Activated CD4-positive, alpha-beta T cell treated with anti-CD3 and anti-CD28 coated beads for 4 hours (primary cell): ENCODE measurements at regions not wholly inside any gene's neighbourhood (a gene's known extent, or its start where the extent isn't known, plus 50 kb on each side); places are given as distances from the start of the nearest gene placed in this dataset.

Experiments
- DNase-seq, 2 donors: peaks; one replicate each; pipeline ENCODE4 v3.0.0-alpha.2; 2020

DNA sequence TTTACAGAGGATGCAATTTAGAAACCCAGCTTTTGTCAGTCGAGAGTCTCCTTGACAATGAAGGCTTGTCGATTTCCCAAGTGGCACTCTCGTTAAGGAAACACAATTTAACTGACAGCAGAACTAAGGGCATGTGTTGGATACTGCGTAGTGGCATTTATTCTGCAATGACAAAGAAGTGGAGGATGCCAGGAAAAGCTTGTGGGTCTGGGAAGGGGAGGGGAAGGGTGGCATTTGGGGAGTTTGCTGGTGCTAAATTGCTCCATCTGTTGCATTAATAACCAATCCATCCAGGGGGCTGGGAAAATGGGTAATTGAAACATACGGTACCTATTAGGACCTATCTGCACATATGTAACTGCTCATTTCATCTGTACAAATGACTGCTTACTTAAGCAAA is 190.6 kb downstream of the NSG2 start:
- no peak for DNase-seq

DNA sequence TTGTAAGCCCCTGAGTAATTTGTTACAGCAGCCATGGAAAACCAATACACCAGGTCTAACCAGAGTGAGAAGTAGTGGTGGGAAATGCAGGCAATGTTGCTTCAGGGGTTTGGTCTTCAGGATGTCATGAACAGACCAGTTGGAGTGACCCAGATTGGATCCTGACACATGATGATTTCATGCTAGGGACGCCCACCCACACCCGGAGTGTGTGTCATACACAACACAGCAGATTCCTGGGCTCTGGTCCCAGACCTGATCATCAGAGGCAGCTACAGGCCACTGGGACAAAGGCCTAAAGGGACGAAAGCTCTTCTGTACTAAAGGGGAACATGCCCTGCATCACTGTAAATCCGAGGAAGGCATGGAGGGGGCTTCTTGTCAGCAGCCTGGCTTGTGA is 194.2 kb downstream of the NSG2 start:
- no peak for DNase-seq

DNA sequence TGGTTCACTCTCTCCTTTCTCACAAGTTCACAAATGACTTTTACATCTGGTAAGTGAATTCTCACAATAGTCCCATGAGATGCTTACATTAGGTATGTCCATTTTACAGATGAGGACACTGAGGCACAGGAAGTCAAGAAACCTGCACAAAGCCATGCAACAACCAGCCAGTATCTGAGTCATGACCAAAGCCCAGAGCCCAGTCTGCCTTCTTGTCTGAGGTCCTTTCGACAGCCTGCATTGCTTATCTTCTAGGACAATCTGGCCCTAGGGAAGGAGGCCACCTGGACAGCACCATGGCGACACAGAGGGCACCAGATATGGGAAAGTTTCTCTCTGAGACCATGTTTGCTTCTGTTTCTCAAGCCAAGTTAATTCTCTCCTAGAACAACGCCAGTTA is 197.1 kb downstream of the NSG2 start:
- no peak for DNase-seq

DNA sequence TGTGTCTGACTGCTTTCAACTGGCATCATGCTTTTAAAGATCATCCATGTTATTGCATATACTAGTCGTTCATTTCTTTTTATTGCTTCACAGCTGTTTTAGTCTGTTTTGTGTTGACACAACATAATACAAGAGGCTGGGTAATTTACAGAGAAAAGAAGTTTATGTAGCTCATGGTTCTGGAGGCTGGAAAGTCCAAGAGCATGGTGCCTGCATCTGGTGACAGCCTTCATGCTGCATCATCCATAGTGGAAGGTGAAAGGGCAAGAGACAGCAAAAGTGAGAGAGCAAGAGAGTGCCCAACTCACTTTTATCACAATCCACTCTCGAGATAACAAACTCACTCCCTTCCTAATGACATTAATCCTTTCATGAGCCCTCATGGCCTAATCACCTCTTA is 198.4 kb downstream of the NSG2 start:
- DNase-seq = no peak

DNA sequence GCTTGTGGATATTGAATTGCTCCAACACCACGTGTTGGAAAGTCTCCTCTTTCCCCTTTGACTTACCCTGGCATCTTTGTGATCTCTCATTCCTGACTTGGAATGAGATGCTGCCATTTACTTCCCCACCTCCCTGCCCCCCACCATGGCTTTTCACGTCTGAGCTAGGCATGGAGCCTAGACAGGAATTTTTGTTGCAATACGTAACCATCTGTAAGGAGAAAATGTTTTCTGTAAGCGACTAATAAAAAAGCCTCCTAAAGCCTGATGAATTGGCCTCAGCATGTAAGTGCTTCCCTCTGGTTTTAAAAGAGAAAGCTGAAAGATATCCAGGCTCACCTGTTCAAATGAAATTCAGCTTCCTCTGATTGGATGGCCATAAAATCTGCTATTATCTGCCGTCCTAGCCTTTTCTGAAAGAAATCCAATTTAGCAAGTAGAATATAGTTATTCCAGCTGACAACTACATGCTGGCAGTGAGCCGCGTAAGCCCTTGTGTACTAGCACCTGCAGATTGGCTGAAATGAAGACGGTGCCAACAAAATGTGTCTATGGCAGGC is 200.1 kb downstream of the NSG2 start:
- no peak for DNase-seq

DNA sequence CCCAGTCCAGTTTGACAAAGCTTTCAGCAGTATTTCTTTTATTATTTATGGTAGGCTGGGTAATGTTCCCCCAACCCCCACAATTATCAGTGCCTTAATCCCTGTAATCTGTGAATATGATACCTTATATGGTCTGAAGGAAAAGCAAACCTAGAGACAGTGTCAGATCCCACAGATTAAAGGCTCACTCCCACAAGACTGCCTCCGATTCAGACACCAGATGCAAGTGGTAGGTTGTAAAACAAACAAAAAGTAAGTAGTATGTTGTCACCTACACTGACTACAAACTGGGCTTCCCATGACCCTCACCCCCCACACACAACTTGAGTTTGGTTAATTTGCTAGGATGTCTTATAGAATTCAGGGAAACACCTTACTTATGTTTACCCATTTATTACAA is 201.2 kb downstream of the NSG2 start:
- no peak for DNase-seq

DNA sequence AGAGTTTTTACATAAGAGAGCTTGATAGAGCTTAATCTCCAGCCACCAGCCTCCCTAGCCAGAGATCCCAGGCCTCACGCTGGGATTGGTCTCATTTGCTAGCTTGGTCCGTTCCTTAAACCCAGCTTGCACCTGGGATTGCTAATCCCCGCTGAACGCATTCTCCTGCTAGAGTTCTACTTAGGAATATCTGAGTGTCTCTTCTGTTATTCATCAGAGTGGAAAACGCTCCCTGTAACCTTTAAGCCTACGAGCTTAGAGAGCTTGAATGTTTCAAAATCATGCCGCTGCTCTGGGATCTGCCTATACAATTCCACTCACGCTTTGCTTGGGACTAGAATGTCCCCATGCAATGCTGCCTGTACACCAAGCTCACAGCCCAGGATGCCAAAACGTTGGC is 201.8 kb downstream of the NSG2 start:
- no peak for DNase-seq

DNA sequence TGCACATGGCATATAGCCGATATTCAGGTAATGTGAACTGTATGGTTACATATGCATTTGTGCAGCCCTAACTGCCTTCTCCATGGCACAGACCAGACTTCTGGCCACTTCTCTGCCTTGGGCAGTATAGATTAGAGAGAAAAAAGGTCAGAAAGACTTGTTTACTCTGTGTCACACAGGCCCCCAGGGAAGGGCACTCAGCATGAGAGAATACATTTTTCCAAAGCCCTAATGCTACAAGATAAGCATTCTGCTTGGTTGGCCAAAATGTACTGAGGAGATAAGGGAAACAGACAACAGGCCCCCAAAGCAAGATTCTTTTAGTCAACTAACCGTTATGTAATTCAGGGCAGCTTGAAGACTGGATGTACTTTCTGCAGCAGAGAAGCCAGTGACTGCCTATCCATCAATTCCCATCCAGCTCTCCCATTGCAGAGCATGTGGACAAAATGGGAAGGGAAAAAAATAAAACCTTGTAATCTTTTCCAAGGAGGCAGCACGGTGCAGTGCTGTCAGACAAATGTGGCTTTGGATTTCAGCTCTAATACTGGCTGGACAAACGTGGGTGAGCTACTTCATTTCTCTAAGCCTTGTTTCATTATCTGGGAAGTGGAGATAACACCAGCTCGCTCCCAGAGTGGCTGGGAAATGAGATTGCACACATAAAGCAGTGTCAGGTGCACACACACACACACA is 205.9 kb downstream of the NSG2 start:
- DNase-seq = no peak

DNA sequence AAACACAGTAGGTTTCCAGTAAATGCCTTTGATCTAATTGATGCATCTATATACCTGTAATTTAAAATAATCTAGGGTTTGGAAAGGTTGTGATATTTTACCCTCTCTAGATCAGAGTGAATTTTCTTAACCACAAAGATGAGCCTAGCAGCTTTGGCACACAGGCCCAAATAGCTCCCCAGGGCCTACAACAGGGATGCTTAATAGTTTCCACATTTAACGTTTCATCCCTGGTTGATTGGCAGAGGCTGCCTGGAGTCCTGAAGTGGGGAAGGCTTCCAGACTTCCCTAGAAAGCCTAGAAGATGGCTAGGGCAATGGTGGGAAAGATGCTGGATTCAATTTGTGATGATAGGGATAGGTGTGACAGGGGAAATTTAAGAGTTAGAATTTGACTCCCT is 206.6 kb downstream of the NSG2 start:
- no peak for DNase-seq

DNA sequence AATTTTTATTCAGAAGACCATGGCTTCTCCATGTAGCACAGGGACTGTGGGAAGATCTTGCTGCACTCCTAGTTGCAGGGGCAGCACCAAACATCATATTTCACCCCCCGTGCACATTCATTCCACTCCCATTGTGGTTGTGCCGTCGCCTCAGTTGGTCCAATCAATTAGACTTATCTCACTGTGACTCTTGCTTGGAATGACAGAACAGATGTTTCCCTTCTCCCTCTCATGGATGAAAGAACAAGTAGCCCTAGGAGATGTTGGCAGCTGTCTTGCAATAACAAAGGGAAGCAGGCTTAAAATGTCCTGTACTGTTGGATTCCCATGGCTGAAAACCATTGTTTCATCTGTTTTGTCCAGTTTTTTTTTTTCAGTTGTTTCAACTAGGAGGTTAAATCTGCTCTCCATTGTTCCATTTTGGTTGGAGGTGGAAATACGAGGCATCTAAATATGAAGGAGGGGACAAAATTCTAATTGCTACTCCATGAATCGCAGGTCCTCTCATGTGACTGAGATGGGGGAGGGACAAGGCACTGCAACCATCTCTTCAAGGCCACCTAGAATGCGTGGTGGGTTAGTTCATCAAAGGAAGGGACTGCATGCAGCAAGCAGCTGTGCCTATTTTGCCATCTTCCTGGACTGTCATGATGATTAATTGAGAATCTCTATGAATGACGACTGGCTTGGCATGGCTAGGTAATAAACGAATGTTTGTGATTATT is 214.4 kb downstream of the NSG2 start:
- DNase-seq = no peak

DNA sequence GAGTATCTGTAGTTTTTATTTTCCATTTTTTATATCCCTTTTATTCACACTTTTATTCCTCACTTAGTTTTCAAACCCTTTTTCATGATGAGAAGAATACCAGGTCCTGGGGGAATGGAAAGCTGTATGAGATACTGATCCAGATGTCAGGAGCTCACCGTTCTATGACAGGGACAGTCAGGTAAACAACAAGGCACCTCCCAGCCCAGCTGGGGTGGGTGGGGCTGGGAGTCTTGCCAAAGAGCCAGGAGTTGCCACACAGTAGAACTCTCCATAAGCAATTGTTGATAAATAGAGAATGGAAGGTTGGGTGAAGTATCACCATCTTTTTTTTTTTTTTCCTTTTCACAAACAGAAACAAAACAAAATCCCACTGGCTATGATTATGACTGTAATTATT is 225.8 kb downstream of the NSG2 start:
- no peak for DNase-seq

DNA sequence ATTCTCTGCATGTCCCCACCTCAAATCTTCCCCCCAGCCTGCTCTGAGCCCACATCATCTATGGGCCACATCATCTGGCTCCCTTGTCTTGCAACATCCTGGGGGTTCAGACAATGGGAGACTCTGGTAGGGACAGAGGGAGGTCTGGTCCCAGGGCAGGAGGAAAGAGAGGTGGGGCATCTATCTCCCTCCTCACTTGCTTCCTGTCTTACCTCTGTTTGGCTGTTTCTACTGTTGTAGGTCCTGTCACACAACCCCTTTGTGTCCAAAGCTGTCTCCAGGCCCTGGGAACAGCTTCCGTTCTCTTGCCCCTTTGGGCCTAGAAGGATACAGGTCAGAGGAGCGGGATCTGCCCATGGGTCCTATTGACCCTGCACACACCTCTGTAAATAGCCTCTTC is 227.2 kb downstream of the NSG2 start:
- no peak for DNase-seq

DNA sequence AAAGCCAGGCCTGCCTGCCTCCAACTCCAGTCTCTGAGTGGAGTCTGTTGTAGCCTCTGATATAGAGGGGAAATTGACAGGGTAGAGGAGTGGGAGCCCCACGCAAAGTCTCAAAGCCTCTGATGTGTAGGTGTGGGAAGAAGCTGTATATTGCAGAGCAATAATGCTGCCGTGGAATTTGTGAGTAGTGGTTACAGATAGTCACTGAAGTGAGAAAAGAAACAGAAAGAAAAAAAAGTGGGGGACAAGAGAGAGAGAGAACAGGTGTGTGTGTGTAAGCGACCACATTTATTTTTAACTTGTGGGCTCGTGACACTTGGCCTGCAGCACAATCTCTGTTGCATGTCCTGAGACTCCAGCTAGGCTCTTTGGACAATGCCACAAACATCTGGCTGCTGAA is 227.8 kb downstream of the NSG2 start:
- no peak for DNase-seq

DNA sequence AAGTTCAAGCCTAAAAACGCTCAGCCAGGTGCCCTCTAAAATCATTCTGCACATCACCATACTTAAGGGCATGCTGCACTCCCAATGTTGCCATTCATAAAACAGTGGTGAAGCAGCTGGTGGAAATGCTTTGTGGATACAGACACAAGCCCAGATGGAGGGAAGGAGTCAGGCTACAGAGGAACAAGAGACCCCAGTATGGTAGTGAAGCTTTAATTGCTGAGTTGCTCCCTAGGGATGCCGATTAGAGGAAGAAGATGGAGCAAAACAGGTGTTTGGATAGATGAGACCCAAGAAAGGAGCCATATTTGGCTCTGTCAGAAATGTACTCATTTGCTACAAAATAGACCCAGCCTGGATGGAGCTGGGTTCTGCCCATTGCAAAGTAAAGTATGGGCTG is 230.5 kb downstream of the NSG2 start:
- no peak for DNase-seq

DNA sequence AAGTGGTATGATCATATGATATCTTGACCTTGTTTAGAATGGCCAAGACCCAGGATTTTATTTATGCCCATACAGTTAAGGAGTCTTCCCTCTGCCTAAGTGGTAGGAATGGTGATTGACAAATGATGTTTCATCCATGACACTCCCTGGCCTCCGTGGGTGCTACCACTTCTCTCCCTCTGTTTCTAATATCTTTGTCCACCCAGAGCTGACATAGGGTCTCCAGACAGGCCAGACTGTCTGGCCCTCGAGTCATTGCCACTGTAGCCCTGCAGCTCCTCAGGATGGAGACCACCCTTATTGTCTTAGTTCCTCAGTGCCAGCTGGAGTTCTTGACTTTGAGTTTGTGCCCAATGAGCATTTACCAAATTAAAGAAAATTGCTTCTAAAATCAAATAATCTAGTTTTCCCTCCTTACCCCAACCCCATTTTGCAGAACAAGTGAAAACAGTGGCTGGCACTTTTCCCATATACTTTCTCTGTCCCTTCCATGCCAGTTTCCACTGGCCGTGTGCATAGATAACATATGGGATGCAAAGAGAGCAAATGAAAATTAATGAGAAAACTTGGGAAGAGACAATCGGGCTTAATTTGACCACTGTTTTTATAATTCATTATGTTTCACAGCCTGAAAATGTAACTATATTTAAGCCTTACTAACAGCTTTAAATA is 235.7 kb downstream of the NSG2 start:
- DNase-seq = no peak

DNA sequence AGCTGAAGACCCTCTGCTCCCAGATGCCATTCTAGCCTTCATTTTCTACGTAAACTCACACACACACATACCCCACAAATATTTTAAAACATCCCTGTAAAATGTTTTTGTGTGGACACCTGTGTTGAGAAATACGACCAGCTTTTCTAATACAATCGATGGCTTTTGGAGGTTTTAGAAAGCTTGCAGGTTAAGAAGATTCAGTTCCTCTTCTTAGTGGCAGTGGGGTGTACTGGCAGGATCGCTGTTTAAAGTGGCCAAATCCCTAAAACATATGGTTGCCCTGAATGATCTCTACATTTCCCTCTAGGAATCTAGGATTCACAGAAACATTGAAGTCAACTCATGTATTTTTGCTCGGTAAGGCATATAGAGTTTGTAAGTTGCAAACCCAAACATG is 236.3 kb downstream of the NSG2 start:
- DNase-seq = no peak

DNA sequence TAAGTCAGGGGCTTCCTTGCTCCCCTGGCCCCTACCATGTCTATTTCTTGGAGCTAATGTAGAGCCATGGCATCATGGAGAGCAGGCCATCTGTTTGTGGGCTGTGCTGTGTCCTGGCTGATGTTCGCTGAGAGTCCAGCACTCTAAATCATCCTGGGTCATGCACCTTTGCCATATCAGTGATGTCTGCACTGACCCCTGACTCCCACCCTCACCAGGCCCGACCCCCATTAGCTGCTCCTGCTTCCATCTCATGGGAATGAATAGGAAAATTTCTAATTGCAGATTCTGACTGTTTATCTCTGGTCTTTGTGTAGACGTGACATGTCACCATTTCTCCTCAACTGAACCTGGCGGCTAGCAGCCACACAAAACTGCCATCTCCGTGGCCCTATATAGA is 236.9 kb downstream of the NSG2 start:
- DNase-seq = no peak

DNA sequence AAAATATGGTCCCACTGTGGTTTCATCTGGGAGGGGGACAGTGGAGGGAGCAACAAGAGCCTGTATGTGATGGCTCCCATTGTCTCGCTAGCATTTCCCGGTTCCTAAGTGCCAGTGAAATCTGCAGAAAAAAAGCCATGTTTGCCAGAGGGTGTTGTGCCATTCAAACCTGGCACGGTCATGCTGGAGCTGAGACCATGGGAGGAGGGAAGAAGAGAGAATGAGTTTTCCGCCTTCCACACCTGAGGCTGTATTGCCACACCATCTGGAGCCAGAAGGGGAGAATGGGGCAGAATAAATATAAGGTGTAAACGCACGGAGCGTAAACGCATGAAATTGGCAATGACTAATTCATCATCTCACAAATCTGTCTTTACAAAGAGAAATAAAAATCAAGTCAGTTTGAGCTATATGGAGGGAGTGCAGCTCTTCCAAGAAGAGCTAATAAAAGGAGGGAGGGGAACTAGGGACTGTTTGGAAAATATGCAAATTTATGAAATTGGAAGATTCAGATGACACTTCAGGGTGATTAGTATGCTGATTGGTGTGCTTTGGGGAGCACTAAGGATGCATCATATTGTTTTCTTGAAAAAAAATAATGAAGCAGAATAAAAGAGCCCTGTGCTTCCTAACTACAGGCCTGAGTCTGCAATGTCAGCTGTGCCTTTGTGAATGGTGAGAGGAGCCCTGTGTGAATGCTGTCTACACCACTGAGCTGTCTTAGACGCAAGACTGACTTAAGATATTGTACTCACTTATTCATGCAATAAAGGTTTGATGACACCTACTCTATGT is 237.9 kb downstream of the NSG2 start:
- DNase-seq = no peak

DNA sequence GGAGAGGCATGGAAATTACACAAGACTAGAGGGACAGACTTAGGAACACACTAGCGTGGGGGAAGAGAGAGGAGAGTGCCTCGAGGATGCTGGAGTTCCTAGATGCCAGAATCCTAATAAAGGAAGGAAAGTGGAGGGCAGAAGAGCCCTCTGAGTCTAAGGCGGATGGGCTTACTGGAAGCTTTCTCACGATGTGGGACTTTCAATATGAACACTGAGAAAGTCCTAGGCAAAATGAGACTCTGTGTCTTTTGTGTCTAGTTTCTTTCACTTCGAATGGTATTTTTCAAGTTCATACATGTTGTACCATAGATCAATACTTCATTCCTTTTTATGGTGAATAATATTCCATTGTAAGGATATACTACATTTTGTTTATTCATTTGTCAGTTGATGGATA is 239.4 kb downstream of the NSG2 start:
- no peak for DNase-seq

DNA sequence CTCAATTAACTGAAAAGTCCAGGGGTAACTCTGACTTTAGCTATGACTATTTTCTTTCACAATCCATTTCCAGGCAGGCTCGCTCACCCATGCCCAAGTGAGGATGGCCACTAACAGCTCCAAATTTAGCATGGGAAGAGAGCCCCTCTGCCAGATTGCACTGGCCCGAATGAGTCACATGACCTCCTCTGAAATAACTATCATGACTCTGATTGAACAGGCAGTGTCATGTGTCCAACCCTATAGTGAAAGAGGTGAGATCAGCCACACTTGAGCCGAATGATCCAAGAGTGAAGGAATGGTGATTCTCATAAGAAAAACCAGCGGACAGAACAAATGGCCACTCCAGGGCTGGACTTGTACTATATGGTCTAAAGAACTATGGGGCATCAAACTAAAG is 242.3 kb downstream of the NSG2 start:
- DNase-seq = no peak

DNA sequence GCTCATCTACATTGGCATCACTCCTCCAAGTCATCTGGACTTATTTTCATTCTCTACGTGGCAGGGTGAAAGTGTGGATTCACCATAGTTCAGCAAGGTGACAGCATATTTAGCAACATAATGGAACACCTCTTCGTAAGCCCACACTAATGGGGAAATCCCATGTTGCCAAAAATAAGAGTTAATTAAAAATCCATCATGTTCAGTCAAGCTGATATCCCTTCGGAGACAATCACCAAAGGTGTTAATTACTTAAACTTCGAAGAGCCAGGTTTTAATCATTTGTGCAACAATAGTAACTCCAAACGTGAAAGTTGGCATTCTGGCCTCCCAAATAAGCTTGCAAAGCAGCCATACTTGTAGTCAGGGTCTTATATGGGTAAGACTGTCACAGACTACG is 242.9 kb downstream of the NSG2 start:
- DNase-seq = no peak

DNA sequence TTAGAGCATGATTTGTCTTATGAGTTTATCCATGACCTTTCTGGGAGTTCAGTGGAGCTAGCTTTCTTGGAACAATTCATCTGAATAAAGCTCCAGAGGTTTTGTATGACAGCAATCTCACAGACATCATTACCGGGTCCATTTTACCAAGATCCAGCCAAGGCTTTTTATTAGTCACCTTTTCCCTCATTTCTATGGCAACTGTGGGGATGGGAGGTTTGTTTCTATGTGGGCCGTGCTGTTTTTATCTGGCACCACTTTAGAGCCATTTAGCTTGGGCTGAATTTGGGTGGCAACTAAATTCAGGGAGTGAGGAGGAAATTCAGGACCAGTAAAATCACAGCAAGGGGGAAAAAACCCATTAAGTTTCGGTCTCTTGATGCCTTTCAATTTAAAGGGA is 245.7 kb downstream of the NSG2 start:
- no peak for DNase-seq

DNA sequence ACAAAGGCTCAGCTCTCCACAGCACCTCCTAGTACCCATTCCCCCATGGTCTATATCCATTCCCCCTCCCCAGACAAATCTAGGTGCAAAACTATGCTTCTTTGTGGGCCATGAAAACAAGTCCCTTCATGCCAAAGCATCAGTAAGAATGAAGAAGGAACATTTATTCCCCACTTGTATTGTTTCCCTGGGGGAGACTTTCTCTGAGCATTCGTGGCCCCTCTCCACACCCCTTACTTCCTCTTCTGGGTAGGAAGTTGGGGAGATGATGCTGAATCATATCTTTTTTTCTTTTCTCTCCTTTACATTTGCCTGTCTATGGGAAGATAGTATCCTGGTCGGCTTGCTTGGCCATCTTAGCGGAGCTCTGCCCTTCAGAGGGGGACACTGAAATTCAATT is 246.8 kb downstream of the NSG2 start:
- no peak for DNase-seq
